RWPE2 (cell line): ENCODE measurements at regions not wholly inside any gene's neighbourhood (a gene's known extent, or its start where the extent isn't known, plus 50 kb on each side); places are given as distances from the start of the nearest gene placed in this dataset.
A peak's percentile ranks its signal among the peaks of the same experiment; 100 is the strongest.

Source experiments
- ATAC-seq: fragments of 200-7000 bp; cut with Tn5 transposase; 3 replicates; pipeline ENCODE4 v1.9.1; 2021; ENCODE audit warnings: low read depth
- DNase-seq: peaks from one replicate; pipeline ENCODE4 v3.0.0-alpha.2; 2020; ENCODE audit warnings: low spot score
- H3K27ac ChIP-seq: fragments of 450-650 bp; 2 replicates; pipeline ENCODE4 v1.5.1; 2017; ENCODE audit warnings: mild to moderate bottlenecking; ENCODE audit not compliant: poor library complexity, severe bottlenecking
- H3K27me3 ChIP-seq: fragments of 250-450 bp; sonication (Bioruptor Pico); 2 replicates; pipeline ENCODE4 v1.5.1; 2021; ENCODE audit warnings: mild to moderate bottlenecking, moderate library complexity; ENCODE audit not compliant: insufficient read depth, poor library complexity, severe bottlenecking
- H3K36me3 ChIP-seq: fragments of 250-450 bp; sonication (Bioruptor Pico); 2 replicates; pipeline ENCODE4 v1.5.1; 2020; ENCODE audit warnings: low read depth, mild to moderate bottlenecking, moderate library complexity
- H3K4me1 ChIP-seq: fragments of 250-450 bp; sonication (Bioruptor Pico); 2 replicates; pipeline ENCODE4 v1.5.1; 2021; ENCODE audit warnings: mild to moderate bottlenecking, moderate library complexity; ENCODE audit not compliant: insufficient read depth, poor library complexity, severe bottlenecking
- H3K4me3 ChIP-seq: fragments of 250-450 bp; sonication (Bioruptor Pico); 2 replicates; pipeline ENCODE4 v1.5.1; 2021; ENCODE audit warnings: mild to moderate bottlenecking, moderate library complexity; ENCODE audit not compliant: severe bottlenecking
- H3K9me3 ChIP-seq: fragments of 250-450 bp; sonication (Bioruptor Pico); 2 replicates; pipeline ENCODE4 v1.5.1; 2021; ENCODE audit warnings: mild to moderate bottlenecking, moderate library complexity; ENCODE audit not compliant: severe bottlenecking
- TF ChIP-seq, protein P1 (sequence below): fragments of 450-650 bp; IDR thresholded peaks from one replicate; pipeline ENCODE4 v1.5.1; 2017; ENCODE audit warnings: mild to moderate bottlenecking, moderate library complexity; ENCODE audit not compliant: poor library complexity, severe bottlenecking

- Histone ChIP-seq H3K36me3 (peaks cover 8% of the 10 kb centered on the region; the same call in 1 of the 2 replicates), H3K4me3 (no peak overlapping the region), H3K9me3 (peaks cover 3% of the 10 kb centered on the region), H3K27ac (peak overlapping the region; percentile 98), H3K4me1 (peaks cover 24% of the 10 kb centered on the region), H3K27me3 (no peaks in the 10 kb centered on the region)
- TF ChIP-seq, protein P1, sequence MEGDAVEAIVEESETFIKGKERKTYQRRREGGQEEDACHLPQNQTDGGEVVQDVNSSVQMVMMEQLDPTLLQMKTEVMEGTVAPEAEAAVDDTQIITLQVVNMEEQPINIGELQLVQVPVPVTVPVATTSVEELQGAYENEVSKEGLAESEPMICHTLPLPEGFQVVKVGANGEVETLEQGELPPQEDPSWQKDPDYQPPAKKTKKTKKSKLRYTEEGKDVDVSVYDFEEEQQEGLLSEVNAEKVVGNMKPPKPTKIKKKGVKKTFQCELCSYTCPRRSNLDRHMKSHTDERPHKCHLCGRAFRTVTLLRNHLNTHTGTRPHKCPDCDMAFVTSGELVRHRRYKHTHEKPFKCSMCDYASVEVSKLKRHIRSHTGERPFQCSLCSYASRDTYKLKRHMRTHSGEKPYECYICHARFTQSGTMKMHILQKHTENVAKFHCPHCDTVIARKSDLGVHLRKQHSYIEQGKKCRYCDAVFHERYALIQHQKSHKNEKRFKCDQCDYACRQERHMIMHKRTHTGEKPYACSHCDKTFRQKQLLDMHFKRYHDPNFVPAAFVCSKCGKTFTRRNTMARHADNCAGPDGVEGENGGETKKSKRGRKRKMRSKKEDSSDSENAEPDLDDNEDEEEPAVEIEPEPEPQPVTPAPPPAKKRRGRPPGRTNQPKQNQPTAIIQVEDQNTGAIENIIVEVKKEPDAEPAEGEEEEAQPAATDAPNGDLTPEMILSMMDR: peak; percentile 32
- ATAC-seq (peak; percentile 93), DNase-seq (peak; percentile 85)
These were observed 1024.4 kb upstream of the CADM2 start for GRCh38 chr3:83934192-83935021.

DNA sequence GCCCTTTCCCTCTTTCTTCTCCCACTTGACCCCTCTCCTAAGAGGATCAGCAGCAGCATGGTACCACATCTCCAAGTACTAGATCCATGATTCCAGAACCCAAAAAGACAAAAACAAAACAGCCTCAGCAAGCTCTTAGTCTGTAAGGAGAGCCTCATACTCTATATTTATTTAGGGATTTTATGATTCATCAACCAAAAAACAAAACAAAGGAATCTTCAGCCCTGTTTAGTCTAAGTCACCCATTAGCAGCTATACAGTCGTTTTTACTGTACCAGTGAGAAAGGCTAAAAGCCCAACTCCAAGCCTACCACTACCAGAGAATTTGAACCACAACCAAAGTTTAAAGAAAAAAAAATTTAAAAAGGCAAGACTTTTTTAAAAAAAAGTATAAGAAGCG is 1020.3 kb upstream of the CADM2 start:
- Histone ChIP-seq H3K4me1 (peaks cover 24% of the 10 kb centered on the region), H3K27ac (no peak overlapping the region), H3K36me3 (no peaks in the 10 kb centered on the region), H3K27me3 (no peaks in the 10 kb centered on the region), H3K9me3 (no peaks in the 10 kb centered on the region), H3K4me3 (no peak overlapping the region)
- ATAC-seq: no peak
- no peak for DNase-seq
- TF ChIP-seq, protein P1: no peak

- peaks cover 16% of the 10 kb centered on the region for H3K4me1 ChIP-seq
- H3K27me3 ChIP-seq: no peaks in the 10 kb centered on the region
- no peaks in the 10 kb centered on the region for H3K36me3 ChIP-seq
- ATAC-seq (no peak), DNase-seq (no peak)
- TF ChIP-seq, protein P1: no peak
- no peaks in the 10 kb centered on the region for H3K9me3 ChIP-seq
- no peak overlapping the region for H3K4me3 ChIP-seq
- H3K27ac ChIP-seq: no peak overlapping the region
These were observed 1016.6 kb upstream of the CADM2 start for GRCh38 chr3:83941990-83942745.

DNA sequence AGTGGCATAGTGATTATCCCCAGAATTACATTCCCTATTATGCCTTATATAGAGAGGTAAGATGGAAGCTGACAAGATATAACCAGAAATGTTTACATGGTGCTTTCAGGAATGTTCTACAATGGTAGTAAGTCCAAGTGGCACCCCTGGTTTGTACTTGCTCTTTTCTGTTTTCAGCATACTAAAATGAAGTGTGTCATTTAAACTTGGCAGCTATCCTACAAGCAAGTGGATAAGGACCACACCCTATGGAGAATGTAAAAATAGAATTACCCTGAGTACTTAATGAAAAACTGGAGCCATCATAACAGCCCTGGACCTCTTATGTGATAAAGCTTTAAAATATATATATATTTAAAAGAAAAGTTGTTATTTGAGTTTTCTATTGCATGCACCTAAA is 1012.7 kb upstream of the CADM2 start:
- ATAC-seq (peak; percentile 48; the same call in 1 of the 3 replicates), DNase-seq (no peak)
- H3K36me3 ChIP-seq: no peaks in the 10 kb centered on the region
- H3K27me3 ChIP-seq: no peaks in the 10 kb centered on the region
- TF ChIP-seq, protein P1: no peak
- no peaks in the 10 kb centered on the region for H3K9me3 ChIP-seq
- H3K27ac ChIP-seq: peak overlapping the region; percentile 7
- no peak overlapping the region for H3K4me3 ChIP-seq
- H3K4me1 ChIP-seq: peaks cover 10% of the 10 kb centered on the region
